Inflammatory macrophage (primary cell): ENCODE measurements at regions not wholly inside any gene's neighbourhood (a gene's known extent, or its start where the extent isn't known, plus 50 kb on each side); places are given as distances from the start of the nearest gene placed in this dataset.
"Not testable (repeated sequence)": the region's sequence is repeated elsewhere in the genome, so short reads cannot be mapped to it uniquely, and the experiment has no call there.

Experiments used
- DNase-seq, 2 donors: peaks; one replicate each; pipeline ENCODE4 v3.0.0-alpha.2; 2020 to 2022

GRCh38 chr1:19024532-19024931 is 68.1 kb upstream of the IFFO2 start:
- no peak for DNase-seq

- no peak for DNase-seq
Observed at GRCh38 chr1:19023787-19024186, 67.3 kb upstream of the IFFO2 start.

GRCh38 chr1:19021845-19022244 is 65.4 kb upstream of the IFFO2 start:
- no peak for DNase-seq

DNA sequence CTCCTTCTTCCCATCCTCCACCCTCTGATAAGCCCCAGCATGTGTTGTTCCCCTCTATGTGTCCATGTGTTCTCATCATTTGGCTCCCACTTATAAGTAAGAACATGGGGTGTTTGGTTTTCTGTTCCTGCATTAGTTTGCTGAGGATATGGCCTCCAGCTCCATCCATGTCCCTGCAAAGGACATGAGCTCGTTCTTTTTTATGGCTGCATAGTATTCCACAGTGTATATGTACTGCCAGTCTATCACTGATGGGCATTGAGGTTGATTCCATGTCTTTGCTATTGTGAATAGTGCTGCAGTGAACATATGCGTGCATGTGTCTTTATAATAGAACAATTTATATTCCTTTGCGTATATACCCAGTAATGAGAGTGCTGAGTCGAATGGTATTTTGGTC is 62.8 kb upstream of the IFFO2 start:
- DNase-seq = not testable (repeated sequence)

DNA sequence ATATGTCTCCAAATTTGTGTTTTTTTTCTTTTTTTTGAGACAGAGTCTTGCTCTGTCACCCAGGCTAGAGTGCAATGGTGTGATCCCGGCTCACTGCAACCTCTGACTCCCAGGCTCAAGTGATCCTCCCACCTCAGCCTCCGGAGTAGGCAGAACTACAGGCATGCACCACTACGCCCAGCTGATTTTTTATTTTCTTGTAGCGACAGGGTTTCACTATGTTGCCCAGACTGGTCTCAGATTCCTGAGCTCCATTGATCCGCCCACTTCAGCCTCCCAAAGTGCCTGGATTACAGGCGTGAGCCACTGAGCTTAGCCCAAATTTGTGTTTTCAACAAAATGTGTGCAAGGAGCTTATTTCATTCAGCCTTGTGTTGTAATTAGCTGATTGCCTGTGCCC is 59.0 kb upstream of the IFFO2 start:
- DNase-seq = no peak

DNA sequence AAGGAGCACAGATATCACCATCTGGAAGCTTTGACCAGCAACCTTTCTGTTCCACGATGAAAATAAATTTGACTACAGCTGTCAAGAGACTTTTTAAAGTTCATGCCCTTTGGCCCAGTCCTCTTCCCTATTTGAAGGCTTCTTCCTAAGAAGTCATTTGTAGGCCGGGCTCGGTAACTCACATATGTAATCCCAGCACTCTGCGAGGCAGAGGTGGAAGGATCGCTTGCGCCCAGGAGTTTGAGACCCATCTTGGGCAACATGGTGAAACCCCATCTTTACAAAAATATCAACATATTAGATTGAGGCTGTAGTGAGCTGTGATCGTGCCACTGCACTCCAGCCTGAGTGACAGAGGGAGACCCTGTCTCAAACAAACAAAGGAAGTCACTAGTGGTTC is 58.3 kb upstream of the IFFO2 start:
- peak in 1 of 2 donors; percentile 7 for DNase-seq

GRCh38 chr1:19013826-19014548 is 57.5 kb upstream of the IFFO2 start:
- no peak for DNase-seq

DNA sequence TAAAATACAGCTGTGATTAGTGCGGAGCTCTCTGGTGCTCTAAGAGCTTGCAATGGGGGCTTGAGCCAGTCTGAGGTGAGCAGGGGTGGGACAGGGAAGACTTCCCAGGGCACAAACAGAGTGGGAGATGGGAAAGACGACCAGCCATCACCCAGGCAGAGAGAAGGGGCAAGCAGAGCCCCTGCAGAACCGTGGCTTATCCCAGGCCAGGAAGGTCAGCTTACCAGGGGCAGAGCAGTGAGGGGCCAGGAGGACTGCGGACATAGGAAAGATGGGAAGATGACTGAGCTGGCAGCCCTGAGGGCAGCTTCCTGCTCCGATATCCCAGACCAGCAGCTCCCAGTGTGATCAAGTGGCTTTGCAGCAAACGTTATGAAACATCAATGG is 55.4 kb upstream of the IFFO2 start:
- DNase-seq = no peak

GRCh38 chr1:19010995-19011844 is 54.7 kb upstream of the IFFO2 start:
- DNase-seq = peak; percentile 83 to 87

DNA sequence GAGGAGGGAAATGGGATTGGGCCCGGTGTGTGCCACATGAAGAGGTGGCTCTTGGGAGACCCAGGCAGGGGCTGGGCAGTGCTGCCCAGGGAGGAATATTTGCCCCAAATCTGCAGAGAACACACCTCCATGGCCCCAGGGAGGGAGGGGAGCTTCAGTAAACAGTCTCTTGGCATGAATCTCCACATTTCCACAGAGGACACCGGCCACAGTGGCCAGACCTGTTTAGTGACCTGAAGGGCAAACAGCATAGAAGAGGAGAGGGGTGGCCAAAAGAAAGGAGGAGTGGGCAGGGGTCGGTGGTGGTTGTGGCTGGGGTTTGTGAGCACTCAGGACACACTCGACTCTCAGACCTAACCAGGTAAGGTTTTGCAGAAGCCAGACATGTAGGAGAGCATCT is 54.0 kb upstream of the IFFO2 start:
- no peak for DNase-seq

DNA sequence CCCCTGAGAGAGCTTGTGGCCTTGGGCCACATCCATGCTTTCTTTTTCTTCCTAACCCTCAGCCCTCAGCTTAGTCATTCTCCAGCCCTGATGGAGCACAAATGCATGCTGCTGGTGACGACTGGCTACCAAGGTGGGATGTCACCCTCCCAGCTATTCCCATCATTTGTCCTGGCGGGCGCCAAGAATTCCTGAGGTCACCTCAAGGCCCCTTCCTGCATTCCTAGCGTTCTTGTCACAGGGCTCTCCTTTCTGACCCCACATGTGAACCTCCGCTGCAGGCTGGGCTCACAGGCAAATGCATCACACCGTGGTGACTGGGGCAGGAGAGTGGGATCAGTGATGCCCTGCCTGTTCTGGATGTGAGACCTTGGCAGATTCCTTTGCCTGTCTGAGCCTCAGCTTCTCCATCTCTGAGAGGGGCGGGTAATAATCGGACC is 53.4 kb upstream of the IFFO2 start:
- DNase-seq = no peak

DNA sequence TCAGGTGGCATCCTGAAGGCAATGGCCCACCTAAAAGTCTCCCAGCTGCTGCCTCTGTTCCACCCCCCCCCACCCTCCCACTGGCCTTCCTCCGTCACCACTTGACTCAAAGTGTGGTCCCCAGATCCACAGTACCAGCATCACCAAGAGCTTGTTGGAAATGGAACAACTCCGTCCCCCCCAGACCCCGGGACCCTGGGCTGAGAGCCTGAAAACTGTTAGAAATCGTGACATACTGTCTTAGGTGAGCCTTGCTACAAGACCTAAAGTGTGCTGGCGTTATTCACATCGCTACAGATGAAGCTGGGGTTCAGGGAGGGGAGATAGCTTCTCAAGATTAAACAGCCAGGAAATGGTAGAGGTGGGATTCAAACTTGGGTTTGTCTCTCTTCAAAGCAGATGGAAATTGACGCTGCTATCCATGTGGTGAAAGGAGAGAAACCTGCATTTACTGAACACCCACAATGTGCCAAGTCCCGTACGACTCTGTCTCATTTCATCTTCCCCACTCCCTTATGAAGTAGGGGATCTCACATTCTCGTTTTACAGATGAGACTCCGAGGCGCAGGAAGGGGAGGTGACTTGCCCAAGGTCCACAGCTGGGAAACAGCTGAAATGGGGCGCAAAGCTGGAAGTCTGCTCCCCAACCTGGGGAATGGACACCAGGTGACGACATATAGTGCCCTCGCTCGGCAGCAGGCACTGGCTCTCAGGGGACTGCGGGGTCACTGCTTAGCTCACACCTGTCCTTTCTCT is 52.8 kb upstream of the IFFO2 start:
- no peak for DNase-seq

- DNase-seq = no peak
Observed at GRCh38 chr1:19007491-19008441, 51.3 kb upstream of the IFFO2 start.

GRCh38 chr1:19006837-19007271 is 50.4 kb upstream of the IFFO2 start:
- DNase-seq = no peak
